ENCODE measurements at regions not wholly inside any gene's neighbourhood (a gene's known extent, or its start where the extent isn't known, plus 50 kb on each side); places are given as distances from the start of the nearest gene placed in this dataset.
"Not testable (repeated sequence)": the region's sequence is repeated elsewhere in the genome, so short reads cannot be mapped to it uniquely, and the experiment has no call there.

DNA sequence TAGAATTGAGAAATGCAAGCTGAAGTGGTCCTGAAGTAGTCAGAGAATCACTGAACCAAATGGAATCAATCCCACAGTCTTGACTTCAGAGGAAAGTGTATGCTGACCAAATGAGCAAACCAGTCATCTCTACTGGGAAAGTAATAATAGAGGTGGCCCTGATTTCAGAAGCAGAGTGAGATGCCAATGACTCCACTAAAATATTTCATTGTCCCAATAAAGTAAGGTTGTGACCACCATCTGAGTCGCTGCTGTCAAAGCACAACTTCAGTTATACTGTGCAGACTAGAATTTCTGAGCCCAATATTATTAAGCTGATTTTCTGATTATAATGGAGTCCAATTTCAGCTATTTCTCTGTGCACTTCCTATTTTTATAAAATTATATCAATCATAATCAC lies 334.4 kb upstream of the THBS1 start:
- DNase-seq (ENCODE audit: low spot score), result no peak

DNA sequence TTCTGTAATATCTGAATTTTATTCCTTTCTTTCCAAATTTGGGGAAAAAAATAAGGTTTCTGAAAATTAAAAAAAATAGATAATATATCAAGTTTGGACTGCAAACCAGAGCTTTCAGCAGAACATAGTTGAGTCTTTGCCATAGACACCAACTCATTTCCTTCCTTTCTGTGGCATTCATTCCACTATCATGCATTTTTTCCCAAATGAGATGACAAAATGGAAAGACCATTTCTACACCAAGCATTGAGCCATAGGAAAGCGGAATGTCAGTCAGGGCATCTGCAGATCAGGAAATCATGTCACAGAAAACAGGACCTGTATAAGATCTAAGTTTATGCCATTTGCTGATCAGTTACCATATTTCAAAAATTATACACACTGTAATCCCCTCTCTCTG lies 333.3 kb upstream of the THBS1 start:
- DNase-seq (ENCODE audit: low spot score), result no peak

DNA sequence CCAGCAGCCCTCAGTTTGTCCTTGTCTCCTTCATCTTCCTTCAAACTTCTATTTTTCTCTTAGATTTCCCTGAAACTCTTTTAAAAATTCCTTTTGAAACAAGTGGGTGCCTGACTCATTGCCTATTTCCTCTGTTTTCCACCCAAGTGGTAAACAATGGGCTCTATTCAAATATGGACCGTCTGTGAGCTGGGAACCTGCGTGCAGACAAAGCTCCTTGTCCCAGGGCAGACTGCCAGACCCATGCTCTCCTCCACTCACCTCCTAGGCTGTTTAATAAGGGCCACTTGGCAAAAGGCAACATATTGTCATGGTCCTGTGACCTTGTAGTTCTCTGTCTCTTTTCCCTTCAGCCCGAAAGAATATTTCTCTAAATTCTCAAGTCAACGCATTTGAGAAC lies 332.7 kb upstream of the THBS1 start:
- no peak for DNase-seq (ENCODE audit: low spot score)

DNA sequence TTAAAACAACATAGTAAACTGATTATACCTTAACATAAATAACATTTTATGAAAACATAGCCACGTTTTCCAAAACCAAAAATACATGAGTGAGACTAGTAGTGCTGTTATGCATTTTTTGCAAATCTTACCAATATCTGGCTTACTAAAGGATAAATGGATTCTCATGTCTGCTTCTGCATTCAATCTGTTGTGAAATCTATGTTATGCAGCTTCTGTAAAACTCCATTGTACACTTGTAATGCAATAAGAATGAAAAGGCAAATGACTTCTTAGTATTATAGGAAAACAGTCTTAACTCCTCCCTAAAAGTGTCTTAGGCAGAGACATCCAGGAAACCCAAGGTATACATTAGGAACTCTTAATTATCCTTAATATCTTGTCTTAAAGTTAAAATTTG lies 330.9 kb upstream of the THBS1 start:
- DNase-seq (ENCODE audit: low spot score), result no peak

DNA sequence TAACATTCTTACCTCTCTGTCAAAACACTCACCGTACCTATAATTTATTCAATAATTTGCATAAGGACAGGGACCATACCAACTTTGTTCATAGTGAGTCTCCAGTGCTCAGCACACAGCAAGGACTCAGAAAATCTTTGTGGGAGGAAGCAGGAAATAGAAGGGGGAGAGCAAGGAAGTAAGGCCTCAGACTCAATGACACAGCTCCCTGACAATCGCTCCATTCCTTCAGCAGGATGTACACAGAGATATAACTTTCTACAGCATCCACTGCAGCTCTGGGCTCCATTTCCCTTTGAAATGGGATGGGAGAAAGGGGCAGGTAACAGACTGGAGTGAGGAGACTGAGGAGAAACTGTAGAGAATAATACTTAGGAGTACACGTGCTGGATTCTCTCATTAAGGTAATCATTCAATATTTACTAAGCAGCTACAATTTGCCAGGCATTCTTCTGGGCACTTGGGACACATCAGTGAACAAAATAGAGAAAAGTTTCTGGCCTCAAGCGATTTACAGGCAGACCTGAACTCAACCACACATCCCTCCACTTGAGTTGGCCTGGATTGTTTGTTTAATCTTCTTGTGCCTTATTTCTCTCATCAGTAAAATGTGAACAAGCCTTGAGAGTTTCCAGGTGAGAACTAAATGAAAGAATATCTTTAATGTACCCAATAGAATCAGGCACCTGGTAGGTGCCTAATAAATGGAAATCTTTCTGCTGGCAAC lies 330.3 kb upstream of the THBS1 start:
- no peak for DNase-seq (ENCODE audit: low spot score)

DNA sequence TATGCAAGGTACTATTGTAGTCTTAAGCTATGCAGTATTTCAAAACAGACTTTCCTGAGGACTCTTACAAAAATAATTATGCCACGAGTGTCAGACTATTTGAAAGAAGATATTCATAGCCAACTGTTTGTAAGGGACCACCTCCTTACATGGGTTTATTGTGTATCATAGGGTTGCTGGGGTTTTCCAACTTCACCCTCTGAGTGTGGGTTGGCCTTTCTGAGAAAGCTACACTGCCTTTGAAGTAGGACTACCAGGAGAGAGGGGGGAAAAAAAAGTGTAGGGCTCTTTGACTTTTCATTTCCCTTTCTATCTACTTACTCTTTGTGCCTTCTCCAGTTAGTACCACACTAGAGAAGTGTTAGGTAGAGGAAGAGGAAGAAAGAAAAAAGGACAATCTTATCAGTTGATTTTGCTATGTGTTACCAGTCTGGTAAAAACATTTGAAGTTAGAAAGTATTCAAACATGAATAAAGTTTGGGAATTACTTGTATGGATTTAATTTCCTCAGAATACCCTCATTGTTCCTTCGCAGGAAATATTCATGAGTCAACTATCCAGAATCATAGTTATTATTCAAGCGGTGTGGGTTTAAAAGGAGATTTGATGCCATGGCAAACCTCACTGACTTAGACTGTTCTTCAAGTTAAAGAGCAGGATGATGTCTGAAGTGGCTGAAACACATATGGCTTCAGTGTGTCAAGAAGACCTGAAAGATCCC lies 329.3 kb upstream of the THBS1 start:
- DNase-seq (ENCODE audit: low spot score), result no peak

DNA sequence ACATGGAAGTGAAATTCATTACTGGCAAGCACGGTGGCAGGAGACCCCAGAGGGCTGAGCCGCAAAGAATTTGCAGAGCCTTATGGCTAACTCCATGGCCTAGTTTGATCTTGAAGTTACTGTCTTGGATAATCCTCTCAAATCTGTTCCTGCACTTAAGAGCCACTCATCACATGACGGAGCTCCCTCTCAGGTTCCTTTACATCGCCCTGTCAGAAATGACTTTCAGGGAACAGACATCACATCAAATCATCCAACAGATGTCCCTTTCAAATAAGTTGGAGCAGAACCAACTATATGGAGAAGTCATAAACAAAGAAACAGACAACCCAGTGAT lies 328.8 kb upstream of the THBS1 start:
- DNase-seq (ENCODE audit: low spot score), result no peak

DNA sequence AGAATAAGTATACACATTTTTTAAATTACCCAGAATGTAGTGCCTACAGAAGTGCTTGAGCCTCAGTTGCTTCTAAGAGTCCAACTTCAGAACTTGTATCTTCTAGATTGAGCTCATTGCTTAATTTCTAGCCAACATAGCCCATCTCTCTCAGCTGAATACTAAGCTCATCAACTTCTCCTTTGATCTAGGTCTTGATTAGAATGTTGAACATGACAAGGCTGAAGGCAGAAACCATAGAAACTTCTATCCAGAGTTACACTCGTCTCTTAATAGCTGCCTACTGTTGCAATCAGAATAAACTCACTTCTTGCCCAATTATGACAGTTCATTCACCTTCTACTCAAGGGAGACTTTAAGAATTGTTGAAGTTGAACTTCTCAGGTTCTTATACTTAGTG lies 327.3 kb upstream of the THBS1 start:
- no peak for DNase-seq (ENCODE audit: low spot score)

DNA sequence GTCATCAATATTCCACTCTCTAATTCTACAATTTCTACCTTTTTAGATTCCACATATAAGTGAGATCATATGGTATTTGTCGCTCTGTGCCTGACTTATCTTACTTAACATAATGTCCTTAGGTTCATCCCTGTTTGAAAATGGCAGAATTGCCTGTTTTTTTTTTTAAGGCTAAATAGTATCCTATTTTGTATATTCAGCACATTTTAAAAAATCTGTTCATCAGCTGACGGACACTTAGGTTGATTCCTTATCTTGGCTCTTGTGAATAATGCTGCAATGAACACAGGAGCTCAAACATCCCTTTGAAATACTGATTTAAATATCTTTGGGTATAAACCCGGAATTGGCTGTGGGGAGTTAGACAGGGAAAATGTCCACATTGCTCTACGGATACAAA lies 326.7 kb upstream of the THBS1 start:
- DNase-seq (ENCODE audit: low spot score), result no peak

DNA sequence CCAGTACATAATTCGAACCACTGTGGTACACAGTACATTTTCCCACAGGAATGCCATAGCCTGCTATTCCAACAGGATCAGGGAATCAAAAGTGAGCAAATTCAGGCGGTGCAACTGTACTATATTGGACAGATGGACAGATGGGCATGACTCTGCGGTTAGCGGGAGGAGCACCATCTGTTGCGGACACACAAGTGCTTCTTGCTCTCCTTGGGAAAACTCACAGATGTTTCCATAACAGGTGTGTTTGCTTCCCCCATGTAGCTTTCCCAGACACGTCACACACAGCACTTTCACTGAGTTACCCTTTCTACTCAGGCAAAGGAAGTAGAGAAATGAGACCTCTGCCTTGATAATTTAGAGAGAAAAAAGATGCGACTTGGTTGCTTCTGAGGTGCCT lies 325.1 kb upstream of the THBS1 start:
- no peak for DNase-seq (ENCODE audit: low spot score)

DNA sequence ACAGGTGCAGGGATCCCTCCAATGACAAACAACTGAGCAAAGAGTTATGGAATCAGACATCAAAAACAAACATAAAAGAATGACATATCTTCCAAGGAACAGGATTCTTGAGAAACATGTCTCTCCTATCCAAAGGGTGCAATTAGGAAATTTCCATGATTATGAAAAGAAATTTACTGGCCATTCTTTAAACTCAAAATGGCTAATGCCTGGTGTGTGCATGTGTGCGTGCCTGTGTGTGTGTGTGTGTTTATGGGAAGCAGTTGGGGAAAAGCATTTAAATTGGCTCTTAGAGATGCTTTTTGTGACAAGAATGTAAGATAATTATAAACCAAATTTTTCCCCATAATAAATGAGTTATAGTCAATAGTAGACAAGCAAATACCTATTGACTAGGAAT lies 320.5 kb upstream of the THBS1 start:
- no peak for DNase-seq (ENCODE audit: low spot score)

DNA sequence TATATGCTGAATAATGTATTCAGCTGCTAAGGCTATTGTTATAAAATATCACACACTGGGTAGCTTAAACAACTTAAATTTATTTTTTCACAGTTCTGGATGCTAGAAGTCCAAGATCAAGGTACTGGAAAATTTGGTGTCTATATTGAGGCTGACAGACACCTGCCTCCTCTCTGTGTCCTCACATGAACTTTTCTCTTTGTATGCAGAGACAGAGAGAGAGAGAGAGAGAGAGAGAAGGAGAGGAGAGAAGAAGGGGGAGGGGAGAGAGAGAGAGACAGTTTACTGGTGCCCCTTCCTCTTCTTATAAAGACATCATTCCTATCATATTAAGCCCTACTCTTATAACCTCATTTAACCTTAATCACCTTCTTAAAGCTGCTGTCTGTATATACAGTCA lies 320.1 kb upstream of the THBS1 start:
- DNase-seq (ENCODE audit: low spot score), result no peak

DNA sequence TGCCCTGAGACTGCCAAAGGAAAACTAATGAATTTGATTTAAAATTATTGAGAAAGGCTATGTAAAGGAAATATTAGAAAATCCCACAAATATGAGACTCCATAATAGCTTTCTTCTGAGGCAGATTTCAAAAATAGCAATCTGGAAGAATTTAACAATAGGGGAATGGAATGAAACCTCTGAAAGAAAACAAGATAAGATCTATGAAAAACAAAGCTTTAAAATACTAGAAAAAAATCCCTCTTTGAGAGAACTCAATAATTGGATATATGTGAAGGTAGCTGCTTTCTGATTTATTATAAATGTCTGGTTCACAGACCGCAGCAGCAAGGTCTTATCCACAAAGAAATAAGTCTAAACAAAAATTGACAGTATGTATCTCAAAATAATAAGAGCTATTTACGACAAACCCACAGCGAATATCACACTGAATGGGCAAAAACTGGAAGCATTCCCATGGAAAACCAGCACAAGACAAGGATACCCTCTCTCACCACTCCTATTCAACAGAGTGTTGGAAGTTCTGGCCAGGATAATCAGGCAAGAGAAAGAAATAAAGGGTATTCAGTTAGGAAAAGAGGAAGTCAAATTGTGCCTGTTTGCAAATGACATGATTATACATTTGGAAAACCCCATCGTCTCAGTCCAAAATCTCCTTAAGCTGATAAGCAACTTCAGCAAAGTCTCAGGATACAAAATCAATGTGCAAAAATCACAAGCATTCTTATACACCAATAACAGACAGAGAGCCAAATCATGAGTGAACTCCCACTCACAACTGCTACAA lies 319.3 kb upstream of the THBS1 start:
- not testable (repeated sequence) for DNase-seq (ENCODE audit: low spot score)

DNA sequence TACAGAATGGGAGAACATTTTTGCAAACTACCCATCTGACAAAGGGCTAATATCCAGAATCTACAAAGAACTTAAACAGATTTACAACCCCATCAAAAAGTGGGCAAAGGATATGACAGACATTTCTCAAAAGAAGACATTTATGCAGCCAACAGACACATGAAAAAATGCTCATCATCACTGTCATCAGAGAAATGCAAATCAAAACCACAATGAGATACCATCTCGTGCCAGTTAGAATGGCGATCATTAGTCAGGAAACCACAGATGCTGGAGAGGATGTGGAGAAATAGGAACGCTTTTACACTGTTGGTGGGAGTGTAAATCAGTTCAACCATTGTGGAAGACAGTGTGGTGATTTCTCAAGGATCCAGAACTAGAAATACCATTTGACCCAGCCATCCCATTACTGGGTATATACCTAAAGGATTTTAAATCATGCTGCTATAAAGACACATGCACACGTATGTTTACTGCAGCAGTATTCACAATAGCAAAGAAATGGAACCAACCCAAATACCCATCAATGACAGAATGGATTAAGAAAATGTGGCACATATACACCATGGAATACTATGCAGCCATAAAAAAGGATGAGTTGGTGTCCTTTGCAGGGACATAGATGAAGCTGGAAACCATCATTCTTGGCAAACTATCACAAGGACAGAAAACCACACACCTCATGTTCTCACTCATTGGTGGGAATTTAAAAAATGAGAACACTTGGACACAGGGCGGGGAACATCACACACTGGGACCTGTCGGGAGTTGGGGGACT lies 317.7 kb upstream of the THBS1 start:
- not testable (repeated sequence) for DNase-seq (ENCODE audit: low spot score)

DNA sequence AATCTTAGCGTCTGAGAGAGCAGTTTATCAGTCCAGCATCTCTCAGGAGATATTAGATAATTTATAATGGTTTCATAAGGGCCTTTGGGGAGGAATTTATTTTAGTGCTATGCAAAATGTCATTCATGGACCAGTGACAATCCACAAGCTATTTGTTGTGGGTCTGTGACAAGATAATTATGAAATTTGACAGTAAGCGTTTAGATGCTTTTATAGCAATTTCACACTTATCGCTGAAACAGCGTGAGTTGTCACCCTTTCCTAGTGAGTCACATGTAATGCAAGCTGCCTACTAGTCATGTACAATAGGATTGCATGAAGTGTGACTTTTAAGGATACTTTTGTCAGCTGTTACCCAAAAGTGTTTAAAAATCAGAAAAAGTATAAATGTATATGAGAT lies 315.6 kb upstream of the THBS1 start:
- no peak for DNase-seq (ENCODE audit: low spot score)

DNA sequence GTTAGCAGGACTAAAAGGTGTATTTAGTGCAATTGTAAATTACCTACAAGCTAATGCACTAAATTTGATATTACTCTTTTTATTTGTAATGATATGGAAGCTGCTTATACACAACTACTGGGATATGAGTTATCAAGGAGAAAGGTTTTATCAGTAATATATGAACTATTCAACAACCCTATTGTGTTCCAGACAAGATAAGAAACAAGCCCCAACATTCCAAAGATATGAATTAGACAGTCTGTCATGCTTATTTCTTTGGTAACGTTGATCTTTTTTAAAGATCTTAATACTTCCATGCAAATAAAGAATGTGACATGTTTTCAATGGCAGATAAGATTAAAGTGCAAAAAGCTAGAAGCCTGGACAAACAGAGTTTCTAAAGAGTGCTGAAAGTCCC lies 314.0 kb upstream of the THBS1 start:
- DNase-seq (ENCODE audit: low spot score), result no peak

DNA sequence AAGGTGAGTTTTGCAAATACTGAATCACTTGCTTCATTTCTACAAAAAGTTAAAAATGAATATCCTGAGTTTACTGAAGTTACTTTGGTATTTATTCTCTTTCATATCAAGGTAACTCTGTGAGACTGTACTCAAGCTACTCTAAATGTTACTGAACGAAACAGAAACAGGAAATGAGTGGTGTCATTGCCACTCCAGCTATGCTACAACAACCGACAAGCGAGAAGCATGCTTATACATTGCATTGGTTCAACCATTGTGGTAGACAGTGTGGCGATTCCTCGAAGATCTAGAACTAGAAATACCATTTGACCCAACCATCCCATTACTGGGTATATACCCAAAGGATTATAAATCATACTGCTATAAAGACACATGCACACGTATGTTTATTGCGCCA lies 313.2 kb upstream of the THBS1 start:
- no peak for DNase-seq (ENCODE audit: low spot score)

DNA sequence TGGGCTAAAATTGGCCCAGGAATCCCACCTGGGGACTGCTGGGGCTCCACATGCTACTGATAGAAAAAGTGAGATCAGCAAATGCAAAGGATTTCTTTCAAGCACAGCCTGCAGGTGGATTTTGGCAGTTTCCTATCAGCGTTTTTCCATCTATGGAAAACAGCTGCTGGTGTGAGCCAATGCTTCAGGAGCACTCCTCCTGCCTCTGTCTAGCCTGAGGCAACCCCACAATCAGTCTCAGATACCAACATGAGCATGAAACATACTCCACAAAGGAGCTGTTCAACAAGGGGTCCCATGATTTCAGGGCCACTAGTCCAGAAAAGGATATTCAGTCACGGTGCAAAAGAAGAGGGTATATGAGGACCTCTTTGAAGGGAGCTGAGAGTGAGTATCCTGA lies 311.5 kb upstream of the THBS1 start:
- DNase-seq (ENCODE audit: low spot score), result no peak

DNA sequence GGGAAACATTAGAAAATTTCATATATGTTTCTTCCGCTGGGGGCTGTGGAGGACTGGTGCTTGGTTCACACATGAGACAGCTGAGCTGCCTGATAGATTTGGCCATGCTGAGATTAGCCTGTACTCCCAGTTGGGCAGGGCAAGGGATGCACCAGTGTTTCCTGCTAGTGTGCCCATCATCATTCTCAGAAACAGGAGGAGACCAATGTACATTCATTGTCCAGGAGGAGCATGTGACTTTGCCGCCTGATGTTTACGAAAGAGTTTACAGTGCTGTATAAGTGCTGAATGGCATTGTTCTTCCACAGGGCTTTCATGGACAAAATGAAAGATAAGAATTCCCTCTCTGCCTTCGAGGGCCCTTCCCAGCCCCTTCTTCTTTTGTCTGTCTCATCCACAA lies 311.1 kb upstream of the THBS1 start:
- DNase-seq (ENCODE audit: low spot score), result no peak

DNA sequence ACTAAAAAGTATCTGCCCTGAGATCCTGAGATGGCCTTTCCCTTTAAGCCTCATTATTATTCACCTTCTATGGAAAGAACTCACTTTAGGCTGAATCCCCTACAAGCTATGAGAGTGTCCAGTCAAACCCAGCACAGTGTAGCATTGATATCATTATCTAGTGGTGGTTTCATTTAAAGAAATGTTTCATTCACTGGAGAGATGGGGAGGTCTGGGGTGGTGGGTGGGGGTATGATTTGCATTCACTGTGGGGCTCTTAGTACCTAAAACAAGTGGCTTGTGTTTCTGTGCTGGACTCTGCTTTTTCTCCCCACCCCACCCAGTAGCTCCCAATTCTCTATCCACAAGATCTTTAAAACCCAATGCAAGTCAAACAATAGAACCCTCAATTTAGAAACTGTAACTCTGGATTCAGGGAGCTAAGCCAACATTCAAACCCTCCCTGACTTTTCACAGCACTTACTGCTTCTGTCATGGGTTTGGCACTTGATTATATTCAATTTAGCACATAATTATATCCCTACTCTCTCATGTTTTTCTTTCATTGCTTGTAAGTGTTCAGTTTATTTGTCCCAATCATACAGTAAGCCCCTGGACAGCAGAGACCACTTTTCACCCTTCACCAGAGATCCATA lies 310.5 kb upstream of the THBS1 start:
- no peak for DNase-seq (ENCODE audit: low spot score)

DNA sequence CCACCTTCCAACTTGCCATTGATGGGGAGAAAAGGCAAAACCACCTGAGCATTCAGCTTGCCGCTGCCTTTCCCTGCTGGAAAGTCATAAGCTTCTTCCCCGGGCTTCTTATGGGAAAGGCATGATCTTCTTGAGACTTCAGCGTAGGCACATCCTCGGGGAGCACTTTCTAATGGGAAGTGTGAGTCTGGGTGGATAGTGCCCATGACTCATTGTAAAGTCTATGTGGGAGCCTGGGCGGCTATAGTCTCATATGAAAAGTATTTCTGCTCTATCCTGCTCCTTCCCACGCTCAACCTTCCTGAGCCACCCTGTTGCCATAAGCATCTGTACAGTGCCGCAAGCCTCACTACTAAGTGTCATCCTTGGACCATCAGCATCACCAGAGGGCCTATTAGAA lies 309.9 kb upstream of the THBS1 start:
- DNase-seq (ENCODE audit: low spot score), result no peak

DNA sequence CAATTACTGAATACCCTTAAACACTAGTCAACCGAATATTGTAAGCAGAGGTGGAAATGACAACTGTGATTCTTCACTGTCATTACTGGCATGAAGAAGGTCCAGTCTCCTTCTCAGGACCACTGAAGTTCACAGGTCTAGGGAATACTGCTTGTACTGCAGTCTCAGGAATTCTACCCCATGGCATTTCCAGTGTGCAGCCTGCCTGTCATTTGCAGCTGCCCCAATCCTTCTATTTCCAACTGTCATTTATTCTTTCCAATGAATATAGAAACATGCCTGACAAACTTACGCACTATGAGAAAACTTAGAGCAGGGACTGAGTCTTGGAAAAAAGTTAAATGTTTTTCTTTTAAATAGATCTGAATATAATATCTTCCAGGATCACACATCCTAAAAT lies 308.0 kb upstream of the THBS1 start:
- DNase-seq (ENCODE audit: low spot score), result no peak

Measured in ureter (tissue), 1 donor.